ENCODE measurements at regions not wholly inside any gene's neighbourhood (a gene's known extent, or its start where the extent isn't known, plus 50 kb on each side); places are given as distances from the start of the nearest gene placed in this dataset.
A peak's percentile ranks its signal among the peaks of the same experiment; 100 is the strongest.

- H3K36me3 ChIP-seq (ENCODE audit: control insufficient read depth in 4 of 4, insufficient read depth in 3 of 4, low read depth in 1 of 4, low read length in 3 of 4), result no peaks in the 10 kb centered on the region
- no peaks in the 10 kb centered on the region for H3K4me1 ChIP-seq (ENCODE audit: control insufficient read depth in 4 of 4, insufficient read depth in 4 of 4, low read length in 3 of 4)
- no peak overlapping the region for H3K9ac ChIP-seq (ENCODE audit: low read depth in 1 of 2, low read length in 2 of 2)
- peak; percentile 26 for DNase-seq (ENCODE audit: low spot score)
- H3K4me3 ChIP-seq (ENCODE audit: low read depth in 1 of 3, low read length in 3 of 3), result no peak overlapping the region
- WGBS, result 85% methylated on average over 29 of the region's 29 CpGs
- H3K9me3 ChIP-seq (ENCODE audit: control insufficient read depth in 4 of 4, low read length in 3 of 4), result no peaks in the 10 kb centered on the region
- TF ChIP-seq HNF4G (IDR thresholded peaks at IDR 0.05) (no peak), JUND (IDR thresholded peaks at IDR 0.05) (no peak), FOXA1 (IDR thresholded peaks at IDR 0.05) (no peak), HNF4A (conservative IDR thresholded peaks at IDR 0.05) (no peak), RXRA (IDR thresholded peaks at IDR 0.05) (no peak), SP1 (IDR thresholded peaks at IDR 0.05) (no peak), FOXA2 (IDR thresholded peaks at IDR 0.05) (no peak), CTCF (IDR thresholded peaks at IDR 0.05; ENCODE audit: low read depth, low read length, missing input control) (no peak), ATF3 (IDR thresholded peaks at IDR 0.05) (no peak)
- no peak overlapping the region for H3K27ac ChIP-seq (ENCODE audit: low read depth in 1 of 2, low read length in 2 of 2)
- no peaks in the 10 kb centered on the region for H3K27me3 ChIP-seq (ENCODE audit: control insufficient read depth in 4 of 4, insufficient read depth in 4 of 4, low read length in 3 of 4)
Measured at GRCh38 chr14:104266631-104267575, 128.5 kb downstream of the KIF26A start.

- 72% methylated on average over 18 of the region's 18 CpGs for WGBS
- no peaks in the 10 kb centered on the region for H3K36me3 ChIP-seq (ENCODE audit: control insufficient read depth in 4 of 4, insufficient read depth in 3 of 4, low read depth in 1 of 4, low read length in 3 of 4)
Measured at GRCh38 chr14:104267895-104268294, 129.5 kb downstream of the KIF26A start.

More at GRCh38 chr14:104267895-104268294, 129.5 kb downstream of the KIF26A start:
- Histone ChIP-seq H3K4me1 (ENCODE audit: control insufficient read depth in 4 of 4, insufficient read depth in 4 of 4, low read length in 3 of 4) (no peaks in the 10 kb centered on the region), H3K9ac (ENCODE audit: low read depth in 1 of 2, low read length in 2 of 2) (no peak overlapping the region), H3K9me3 (ENCODE audit: control insufficient read depth in 4 of 4, low read length in 3 of 4) (no peaks in the 10 kb centered on the region), H3K27me3 (ENCODE audit: control insufficient read depth in 4 of 4, insufficient read depth in 4 of 4, low read length in 3 of 4) (no peaks in the 10 kb centered on the region), H3K27ac (ENCODE audit: low read depth in 1 of 2, low read length in 2 of 2) (no peak overlapping the region), H3K4me3 (ENCODE audit: low read depth in 1 of 3, low read length in 3 of 3) (no peak overlapping the region)
- TF ChIP-seq REST (IDR thresholded peaks at IDR 0.05) (no peak), RAD21 (IDR thresholded peaks at IDR 0.05) (no peak), SP1 (IDR thresholded peaks at IDR 0.05) (no peak), ZBTB33 (IDR thresholded peaks at IDR 0.05) (no peak), YY1 (IDR thresholded peaks at IDR 0.05) (no peak), RXRA (IDR thresholded peaks at IDR 0.05) (no peak), ATF3 (IDR thresholded peaks at IDR 0.05) (no peak), HNF4G (IDR thresholded peaks at IDR 0.05) (no peak), FOXA1 (IDR thresholded peaks at IDR 0.05) (no peak), JUND (IDR thresholded peaks at IDR 0.05) (no peak), MAX (IDR thresholded peaks at IDR 0.05) (no peak), TAF1 (conservative IDR thresholded peaks at IDR 0.05) (no peak), EGR1 (IDR thresholded peaks at IDR 0.05; ENCODE audit: low read depth in 2 of 2) (no peak), CTCF (IDR thresholded peaks at IDR 0.05; ENCODE audit: low read depth, low read length, missing input control) (no peak), FOXA2 (IDR thresholded peaks at IDR 0.05) (no peak), NR2F2 (IDR thresholded peaks at IDR 0.05) (no peak), GABPA (IDR thresholded peaks at IDR 0.05 in 1 of 2, conservative IDR thresholded peaks at IDR 0.05 in 1 of 2) (no peak)
- DNase-seq (ENCODE audit: low spot score), result peak; percentile 22
